HG03354 (cell line): ENCODE measurements at regions not wholly inside any gene's neighbourhood (a gene's known extent, or its start where the extent isn't known, plus 50 kb on each side); places are given as distances from the start of the nearest gene placed in this dataset.
A peak's percentile ranks its signal among the peaks of the same experiment; 100 is the strongest.
"Not testable (repeated sequence)": the region's sequence is repeated elsewhere in the genome, so short reads cannot be mapped to it uniquely, and the experiment has no call there.

Source experiments
- ATAC-seq: cut with Tn5 transposase; IDR thresholded peaks from one replicate; pipeline ENCODE4 v1.9.1; 2021; ENCODE audit warnings: mild to moderate bottlenecking; ENCODE audit not compliant: unreplicated experiment, poor library complexity, severe bottlenecking

GRCh38 chr7:55261386-55261770, 103.8 kb upstream of the LANCL2 start:
- ATAC-seq: no peak

- not testable (repeated sequence) for ATAC-seq
Observed at GRCh38 chr7:55265328-55265727, 99.8 kb upstream of the LANCL2 start.

- ATAC-seq: no peak
Observed at GRCh38 chr7:55265836-55266642, 99.1 kb upstream of the LANCL2 start.

- no peak for ATAC-seq
Observed at GRCh38 chr7:55271069-55271626, 94.0 kb upstream of the LANCL2 start.

- ATAC-seq: no peak
Observed at GRCh38 chr7:55271661-55272060, 93.5 kb upstream of the LANCL2 start.

- ATAC-seq: no peak
Observed at GRCh38 chr7:55272328-55272727, 92.8 kb upstream of the LANCL2 start.

- no peak for ATAC-seq
Observed at GRCh38 chr7:55273186-55273980, 91.8 kb upstream of the LANCL2 start.

GRCh38 chr7:55274156-55274555, 91.0 kb upstream of the LANCL2 start:
- no peak for ATAC-seq

- no peak for ATAC-seq
Observed at GRCh38 chr7:55275291-55276200, 89.6 kb upstream of the LANCL2 start.

GRCh38 chr7:55276572-55277295, 88.4 kb upstream of the LANCL2 start:
- no peak for ATAC-seq

GRCh38 chr7:55277916-55278315, 87.2 kb upstream of the LANCL2 start:
- ATAC-seq: no peak

GRCh38 chr7:55278321-55278720, 86.8 kb upstream of the LANCL2 start:
- ATAC-seq: no peak

GRCh38 chr7:55279080-55279845, 85.9 kb upstream of the LANCL2 start:
- no peak for ATAC-seq

- ATAC-seq: peak; percentile 93
Observed at GRCh38 chr7:55280031-55280454, 85.1 kb upstream of the LANCL2 start.

- ATAC-seq: no peak
Observed at GRCh38 chr7:55285665-55286064, 79.5 kb upstream of the LANCL2 start.

GRCh38 chr7:55286666-55287065, 78.5 kb upstream of the LANCL2 start:
- no peak for ATAC-seq

- ATAC-seq: no peak
Observed at GRCh38 chr7:55288070-55288824, 76.9 kb upstream of the LANCL2 start.

- ATAC-seq: no peak
Observed at GRCh38 chr7:55296070-55296469, 69.1 kb upstream of the LANCL2 start.
